Epithelial cell of esophagus (primary cell): ENCODE measurements at regions not wholly inside any gene's neighbourhood (a gene's known extent, or its start where the extent isn't known, plus 50 kb on each side); places are given as distances from the start of the nearest gene placed in this dataset.

Source experiments
- DNase-seq: peaks from one replicate; pipeline ENCODE4 v3.0.0; 2010; ENCODE audit warnings: low read depth
- H3K4me3 ChIP-seq: 2 replicates; pipeline ENCODE4 v1.5.1; 2011; ENCODE audit warnings: mild to moderate bottlenecking, low read length, control low read depth
- TF ChIP-seq, protein P1 (sequence below): IDR thresholded peaks from 2 replicates; pipeline ENCODE4 v1.5.1; 2011; ENCODE audit warnings: low read depth, mild to moderate bottlenecking, low read length, control low read depth, inconsistent platforms; ENCODE audit not compliant: insufficient read depth; ENCODE audit errors: missing control alignments

DNA sequence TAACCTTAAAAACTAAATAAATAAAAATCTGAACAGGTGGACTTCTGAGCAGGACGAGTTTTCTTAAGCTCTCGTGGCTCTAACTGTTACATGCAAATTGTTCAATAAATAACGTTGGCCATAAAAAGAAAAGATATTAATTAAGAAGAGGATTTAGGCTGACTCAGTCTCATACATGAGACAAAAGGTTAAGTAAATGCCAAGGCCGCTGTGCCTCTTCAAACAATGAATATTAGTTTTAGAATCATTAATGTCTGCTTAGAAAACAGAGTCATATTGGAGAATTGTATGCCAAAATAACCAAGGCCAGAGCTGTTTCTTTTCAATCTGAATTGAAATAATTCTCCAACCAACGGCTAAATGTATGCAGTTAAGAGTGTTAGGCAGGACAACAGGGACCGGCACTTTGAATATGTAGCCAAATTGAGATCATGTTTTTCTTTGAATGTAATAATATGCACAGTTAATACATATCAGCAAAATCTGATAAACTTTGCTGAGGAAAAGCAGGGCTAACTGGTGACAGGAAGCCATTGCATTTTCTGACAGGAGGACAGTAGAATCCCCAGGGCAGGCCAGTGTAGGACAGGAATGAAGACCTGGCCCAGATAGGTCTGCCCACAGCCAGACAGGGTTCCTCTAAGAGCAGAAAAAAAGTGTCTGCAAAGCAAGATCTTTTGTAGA is 1041.4 kb upstream of the FANCL start:
- no peak overlapping the region for H3K4me3 ChIP-seq
- DNase-seq = no peak
- TF ChIP-seq, protein P1, sequence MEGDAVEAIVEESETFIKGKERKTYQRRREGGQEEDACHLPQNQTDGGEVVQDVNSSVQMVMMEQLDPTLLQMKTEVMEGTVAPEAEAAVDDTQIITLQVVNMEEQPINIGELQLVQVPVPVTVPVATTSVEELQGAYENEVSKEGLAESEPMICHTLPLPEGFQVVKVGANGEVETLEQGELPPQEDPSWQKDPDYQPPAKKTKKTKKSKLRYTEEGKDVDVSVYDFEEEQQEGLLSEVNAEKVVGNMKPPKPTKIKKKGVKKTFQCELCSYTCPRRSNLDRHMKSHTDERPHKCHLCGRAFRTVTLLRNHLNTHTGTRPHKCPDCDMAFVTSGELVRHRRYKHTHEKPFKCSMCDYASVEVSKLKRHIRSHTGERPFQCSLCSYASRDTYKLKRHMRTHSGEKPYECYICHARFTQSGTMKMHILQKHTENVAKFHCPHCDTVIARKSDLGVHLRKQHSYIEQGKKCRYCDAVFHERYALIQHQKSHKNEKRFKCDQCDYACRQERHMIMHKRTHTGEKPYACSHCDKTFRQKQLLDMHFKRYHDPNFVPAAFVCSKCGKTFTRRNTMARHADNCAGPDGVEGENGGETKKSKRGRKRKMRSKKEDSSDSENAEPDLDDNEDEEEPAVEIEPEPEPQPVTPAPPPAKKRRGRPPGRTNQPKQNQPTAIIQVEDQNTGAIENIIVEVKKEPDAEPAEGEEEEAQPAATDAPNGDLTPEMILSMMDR = no peak

DNA sequence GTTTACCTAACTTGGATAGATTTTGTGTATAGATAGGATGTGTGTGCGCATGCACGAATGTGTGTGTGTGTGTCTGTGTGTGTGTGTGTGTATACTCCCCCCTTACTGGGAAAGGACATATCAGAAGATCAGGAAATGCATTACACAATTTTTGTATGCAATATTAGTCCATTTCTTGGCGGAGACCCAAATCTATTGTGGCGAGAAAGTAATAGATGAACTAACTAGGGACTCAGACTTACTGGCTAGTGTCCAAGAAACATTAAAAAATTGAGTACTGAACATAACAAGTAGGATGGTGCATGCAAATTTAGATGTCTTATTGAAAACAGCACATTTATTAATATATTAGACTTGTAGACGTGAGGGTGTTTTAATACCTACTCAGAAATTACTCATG is 1036.5 kb upstream of the FANCL start:
- DNase-seq = peak; percentile 39
- H3K4me3 ChIP-seq = no peak overlapping the region
- TF ChIP-seq, protein P1 = no peak

- H3K4me3 ChIP-seq = no peak overlapping the region
- TF ChIP-seq, protein P1 = no peak
- no peak for DNase-seq
Measured at GRCh38 chr2:59276917-59277316, 1035.8 kb upstream of the FANCL start.

DNA sequence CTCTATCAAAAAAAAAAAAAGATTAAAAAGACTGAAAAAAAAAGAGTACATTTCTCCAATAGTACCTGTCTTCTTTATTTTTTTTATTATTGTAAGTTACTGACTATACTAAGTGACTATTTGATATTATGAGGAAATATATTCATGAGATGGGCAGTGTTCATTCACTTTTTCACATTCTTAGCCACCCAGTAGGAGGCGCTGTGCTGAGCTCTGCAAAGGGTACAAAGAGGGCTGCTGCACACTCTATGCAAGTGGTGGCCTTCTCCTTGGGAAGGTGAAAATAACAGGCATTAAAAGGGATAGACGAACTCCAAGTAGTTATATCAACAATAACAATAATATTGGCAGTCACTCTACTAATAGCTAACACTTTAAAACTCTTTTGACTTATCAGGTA is 1034.9 kb upstream of the FANCL start:
- no peak for DNase-seq
- no peak overlapping the region for H3K4me3 ChIP-seq
- TF ChIP-seq, protein P1 = no peak

DNA sequence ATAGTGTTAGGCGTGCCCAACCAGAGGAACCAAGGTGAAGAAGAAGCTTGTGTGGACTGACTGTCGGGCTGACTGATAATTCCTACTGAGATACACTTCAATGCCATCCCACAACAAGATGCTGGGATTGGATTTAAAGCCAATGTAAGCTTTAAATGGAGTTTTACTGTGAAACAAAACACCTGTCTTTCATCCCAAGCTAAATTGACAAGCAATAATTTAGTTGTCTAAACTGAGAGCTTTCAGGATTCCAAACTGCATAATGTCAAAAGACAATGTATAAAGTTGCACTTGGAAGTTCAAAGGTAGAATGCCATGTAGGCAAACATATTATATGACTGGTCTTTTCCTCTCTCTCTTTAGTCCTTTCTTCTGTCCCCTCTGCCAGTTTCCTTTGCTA is 1025.3 kb upstream of the FANCL start:
- TF ChIP-seq, protein P1 = no peak
- no peak for DNase-seq
- H3K4me3 ChIP-seq = no peak overlapping the region

DNA sequence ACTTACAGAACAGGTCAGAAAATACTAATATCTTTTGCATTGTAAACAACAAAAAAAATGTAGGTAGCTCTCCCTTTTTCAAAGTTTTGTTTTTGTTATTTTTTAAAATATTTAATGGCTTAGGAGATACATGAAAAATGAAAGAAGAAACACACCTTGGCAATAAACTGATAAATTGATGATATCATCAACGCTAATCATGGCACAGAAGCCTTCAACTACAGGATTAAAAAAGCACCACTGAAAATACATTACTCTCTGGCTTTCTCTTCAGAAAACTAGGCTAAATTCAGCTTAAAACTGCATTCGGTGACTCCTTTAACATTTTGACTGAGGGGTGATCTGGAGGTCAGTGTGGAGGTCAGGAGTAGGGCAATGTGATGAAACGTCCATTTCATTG is 1018.8 kb upstream of the FANCL start:
- TF ChIP-seq, protein P1 = no peak
- H3K4me3 ChIP-seq = no peak overlapping the region
- DNase-seq = no peak

DNA sequence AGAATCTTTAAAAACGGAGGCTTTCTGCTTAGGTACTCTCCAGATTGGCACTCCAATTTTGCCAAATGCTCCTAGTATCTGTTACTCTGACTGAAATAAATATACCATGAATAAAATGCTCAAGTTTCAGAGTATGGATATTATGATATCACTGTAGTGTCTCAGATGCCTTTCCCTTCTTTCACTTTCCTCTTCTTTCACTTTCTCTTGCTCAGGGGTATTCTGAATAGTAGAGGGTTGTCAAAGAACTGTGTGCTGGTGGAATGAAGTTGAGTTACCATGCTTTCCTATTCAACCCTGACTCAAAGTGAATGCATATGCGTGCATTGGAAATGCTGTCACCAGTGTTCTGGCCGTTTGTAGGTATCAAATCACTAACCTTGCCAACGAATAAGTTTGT is 1015.2 kb upstream of the FANCL start:
- DNase-seq = no peak
- H3K4me3 ChIP-seq = no peak overlapping the region
- TF ChIP-seq, protein P1 = no peak
